Epithelial cell of esophagus (primary cell): ENCODE measurements at regions not wholly inside any gene's neighbourhood (a gene's known extent, or its start where the extent isn't known, plus 50 kb on each side); places are given as distances from the start of the nearest gene placed in this dataset.

Experiments used
- DNase-seq: peaks from one replicate; pipeline ENCODE4 v3.0.0; 2010; ENCODE audit warnings: low read depth
- H3K4me3 ChIP-seq: 2 replicates; pipeline ENCODE4 v1.5.1; 2011; ENCODE audit warnings: mild to moderate bottlenecking, low read length, control low read depth
- TF ChIP-seq, protein P1 (sequence below): IDR thresholded peaks from 2 replicates; pipeline ENCODE4 v1.5.1; 2011; ENCODE audit warnings: low read depth, mild to moderate bottlenecking, low read length, control low read depth, inconsistent platforms; ENCODE audit not compliant: insufficient read depth; ENCODE audit errors: missing control alignments

DNA sequence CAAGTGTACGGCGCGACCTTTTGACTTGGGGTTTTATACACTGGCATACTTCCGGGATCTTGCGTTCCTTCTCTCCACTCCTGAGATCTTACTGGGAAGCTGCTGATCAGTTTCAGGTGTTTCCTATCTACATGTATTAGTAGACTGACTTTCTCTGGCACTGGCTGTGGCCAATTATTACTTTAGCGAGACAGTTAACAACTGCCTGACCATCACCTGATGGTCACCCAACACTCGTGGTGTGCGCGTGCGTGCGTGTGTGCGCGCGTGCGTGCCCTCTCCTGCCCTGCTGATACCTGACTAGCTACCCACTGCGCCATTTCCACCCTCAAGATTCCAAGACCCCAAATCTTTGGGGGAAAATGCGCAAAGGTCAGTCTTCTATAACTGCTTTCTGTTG, 249.9 kb downstream of the AEBP2 start:
- TF ChIP-seq, protein P1, sequence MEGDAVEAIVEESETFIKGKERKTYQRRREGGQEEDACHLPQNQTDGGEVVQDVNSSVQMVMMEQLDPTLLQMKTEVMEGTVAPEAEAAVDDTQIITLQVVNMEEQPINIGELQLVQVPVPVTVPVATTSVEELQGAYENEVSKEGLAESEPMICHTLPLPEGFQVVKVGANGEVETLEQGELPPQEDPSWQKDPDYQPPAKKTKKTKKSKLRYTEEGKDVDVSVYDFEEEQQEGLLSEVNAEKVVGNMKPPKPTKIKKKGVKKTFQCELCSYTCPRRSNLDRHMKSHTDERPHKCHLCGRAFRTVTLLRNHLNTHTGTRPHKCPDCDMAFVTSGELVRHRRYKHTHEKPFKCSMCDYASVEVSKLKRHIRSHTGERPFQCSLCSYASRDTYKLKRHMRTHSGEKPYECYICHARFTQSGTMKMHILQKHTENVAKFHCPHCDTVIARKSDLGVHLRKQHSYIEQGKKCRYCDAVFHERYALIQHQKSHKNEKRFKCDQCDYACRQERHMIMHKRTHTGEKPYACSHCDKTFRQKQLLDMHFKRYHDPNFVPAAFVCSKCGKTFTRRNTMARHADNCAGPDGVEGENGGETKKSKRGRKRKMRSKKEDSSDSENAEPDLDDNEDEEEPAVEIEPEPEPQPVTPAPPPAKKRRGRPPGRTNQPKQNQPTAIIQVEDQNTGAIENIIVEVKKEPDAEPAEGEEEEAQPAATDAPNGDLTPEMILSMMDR: no peak
- no peak for DNase-seq
- no peak overlapping the region for H3K4me3 ChIP-seq

DNA sequence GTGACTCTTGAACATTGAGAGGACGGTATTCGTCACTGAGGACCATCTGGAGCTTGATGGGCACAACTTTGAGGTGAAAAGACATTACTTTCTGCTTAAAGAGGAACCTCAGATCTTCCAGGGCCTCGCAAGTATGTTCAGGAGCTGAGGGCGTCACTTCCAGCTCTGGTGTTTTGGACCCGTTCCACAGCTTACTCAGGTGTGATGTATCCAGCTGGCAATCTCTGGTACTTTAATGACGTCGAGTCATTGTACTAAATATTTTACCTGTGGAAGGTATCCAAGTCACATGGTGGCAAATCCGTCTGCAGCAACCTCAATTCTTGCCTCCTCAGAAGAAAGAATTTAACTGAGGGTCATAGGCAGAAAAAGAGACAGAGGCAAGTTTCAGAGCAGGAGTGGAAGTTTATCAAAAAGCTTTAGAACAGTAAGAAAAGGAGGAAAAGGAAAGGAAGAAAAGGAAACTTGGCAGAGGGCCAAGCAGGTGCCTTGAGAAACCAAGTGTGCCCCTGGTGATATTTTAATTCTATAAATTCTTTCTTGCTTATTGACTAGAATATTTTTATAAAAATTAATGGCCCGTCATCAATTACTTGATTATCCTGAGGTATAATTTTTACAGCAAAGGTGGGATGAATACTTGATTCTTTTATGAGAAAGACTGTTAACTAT, 250.6 kb downstream of the AEBP2 start:
- peak; percentile 89 for DNase-seq
- H3K4me3 ChIP-seq: no peak overlapping the region
- TF ChIP-seq, protein P1: no peak

DNA sequence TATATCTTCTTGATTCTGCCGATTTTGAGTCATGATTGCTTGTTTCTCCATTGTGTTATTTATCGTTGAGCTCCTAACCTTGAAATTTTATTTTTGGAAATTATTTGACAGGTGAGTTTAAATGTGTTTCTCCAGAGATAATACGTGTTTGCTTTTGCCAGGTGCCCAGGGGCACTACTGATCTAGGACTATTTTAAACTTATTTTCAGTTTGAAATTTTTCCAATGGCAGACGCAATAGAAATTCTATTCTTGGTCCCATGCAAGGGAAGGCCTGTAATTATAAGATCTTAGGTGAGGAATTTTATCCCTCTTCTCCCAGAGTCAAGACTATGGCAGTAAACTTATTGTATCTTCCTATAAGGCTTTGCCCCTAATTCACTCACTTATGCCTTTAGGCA, 252.8 kb downstream of the AEBP2 start:
- DNase-seq: no peak
- TF ChIP-seq, protein P1: no peak
- H3K4me3 ChIP-seq: no peak overlapping the region

DNA sequence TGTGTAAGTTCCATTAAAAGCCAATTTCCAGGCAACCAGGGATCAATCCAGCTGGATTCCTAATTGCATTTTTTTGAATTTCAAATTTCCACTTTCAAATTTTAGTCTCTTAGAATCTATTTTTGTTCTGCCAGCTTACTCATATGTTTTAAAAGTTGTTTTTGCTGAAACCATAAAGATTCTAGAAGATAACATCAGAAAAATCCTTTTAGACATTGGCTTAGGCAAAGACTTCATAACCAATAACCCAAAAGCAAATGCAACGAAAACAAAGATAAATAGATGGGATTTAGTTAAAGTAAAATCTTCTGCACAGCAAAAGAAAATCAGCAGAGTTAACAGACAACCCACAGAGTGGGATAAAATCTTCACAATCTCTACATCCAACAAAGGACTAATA, 253.3 kb downstream of the AEBP2 start:
- no peak overlapping the region for H3K4me3 ChIP-seq

DNA sequence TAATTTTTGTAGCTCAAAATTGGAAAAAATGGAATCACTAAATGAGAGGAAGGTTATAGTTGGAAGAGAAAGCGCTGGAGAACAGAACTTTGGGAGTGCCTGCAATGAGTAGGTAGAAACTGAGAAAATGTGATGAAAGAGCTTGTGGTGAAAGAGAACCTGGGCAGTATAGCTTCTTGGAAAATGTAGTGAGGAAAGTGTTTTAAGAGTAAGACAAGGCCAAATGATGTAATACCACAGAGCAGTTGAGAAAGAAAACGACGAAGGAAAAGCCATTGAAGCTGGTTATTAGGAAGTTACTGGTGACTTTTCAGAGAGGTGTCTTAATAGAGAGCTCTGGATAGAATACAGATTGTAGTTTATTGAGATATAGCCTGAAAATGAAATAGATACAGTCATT, 255.3 kb downstream of the AEBP2 start:
- DNase-seq: no peak
- no peak overlapping the region for H3K4me3 ChIP-seq
- TF ChIP-seq, protein P1: no peak

More for the DNA sequence above, 253.3 kb downstream of the AEBP2 start:
- TF ChIP-seq, protein P1: no peak
- no peak for DNase-seq

DNA sequence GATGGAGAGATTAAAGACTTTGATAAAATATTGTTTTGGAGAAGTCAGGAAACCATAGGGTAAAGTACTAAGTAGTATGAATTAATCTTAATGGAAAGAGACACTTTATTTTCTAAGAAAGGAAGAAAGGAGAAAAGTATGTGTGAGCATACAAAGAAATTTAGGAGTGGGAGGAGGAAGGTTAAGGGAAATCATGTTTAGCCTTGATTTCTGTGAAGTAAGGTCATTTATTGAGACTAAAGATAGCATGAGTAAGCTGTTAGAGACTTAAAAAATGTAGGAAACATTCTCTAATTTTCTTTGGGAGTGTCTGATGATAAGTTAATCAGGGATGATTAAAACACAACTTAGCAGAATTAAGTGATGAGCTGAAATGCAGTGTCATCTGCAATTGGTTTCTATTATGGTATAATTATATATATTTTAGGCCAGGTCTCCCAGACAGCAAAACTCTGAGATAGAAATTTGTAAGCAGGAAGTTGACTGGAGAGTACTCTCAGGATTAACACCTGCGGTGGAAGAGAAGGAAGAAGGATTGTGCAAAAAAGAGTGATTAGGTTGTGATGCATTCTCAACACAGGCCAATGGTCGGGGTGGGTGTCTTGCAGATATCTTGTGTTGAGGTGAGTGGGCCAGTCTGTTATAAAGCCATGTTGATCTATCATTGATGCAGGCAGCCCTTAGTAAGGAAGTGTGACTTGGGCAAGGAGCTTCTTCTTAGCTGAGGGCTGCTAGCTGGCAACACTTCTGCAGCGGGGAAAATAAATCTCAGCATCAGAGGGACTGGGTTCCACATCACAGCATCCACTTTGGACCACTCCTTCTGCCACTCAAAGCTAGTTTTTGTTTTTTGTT, 256.2 kb downstream of the AEBP2 start:
- no peak overlapping the region for H3K4me3 ChIP-seq
- TF ChIP-seq, protein P1: no peak
- DNase-seq: peak; percentile 40
